HG03439 (cell line): ENCODE measurements at regions not wholly inside any gene's neighbourhood (a gene's known extent, or its start where the extent isn't known, plus 50 kb on each side); places are given as distances from the start of the nearest gene placed in this dataset.
"Not testable (repeated sequence)": the region's sequence is repeated elsewhere in the genome, so short reads cannot be mapped to it uniquely, and the experiment has no call there.

Experiments used
- ATAC-seq: cut with Tn5 transposase; IDR thresholded peaks from one replicate; pipeline ENCODE4 v1.9.1; 2021; ENCODE audit warnings: mild to moderate bottlenecking, moderate library complexity; ENCODE audit not compliant: unreplicated experiment

GRCh38 chr7:149569726-149570422 lies 72.3 kb upstream of the ZNF746 start:
- ATAC-seq, result no peak

GRCh38 chr7:149569025-149569725 lies 71.6 kb upstream of the ZNF746 start:
- no peak for ATAC-seq

- ATAC-seq, result no peak
Measured at GRCh38 chr7:149568218-149568617, 70.6 kb upstream of the ZNF746 start.

- ATAC-seq, result no peak
Measured at GRCh38 chr7:149566103-149566502, 68.5 kb upstream of the ZNF746 start.

- no peak for ATAC-seq
Measured at GRCh38 chr7:149565096-149565382, 67.4 kb upstream of the ZNF746 start.

GRCh38 chr7:149564340-149565095 lies 66.9 kb upstream of the ZNF746 start:
- no peak for ATAC-seq

- ATAC-seq, result no peak
Measured at GRCh38 chr7:149562602-149563001, 65.0 kb upstream of the ZNF746 start.

GRCh38 chr7:149561072-149561471 lies 63.5 kb upstream of the ZNF746 start:
- no peak for ATAC-seq

GRCh38 chr7:149559711-149560110 lies 62.1 kb upstream of the ZNF746 start:
- no peak for ATAC-seq

- no peak for ATAC-seq
Measured at GRCh38 chr7:149558149-149558861, 60.7 kb upstream of the ZNF746 start.

- ATAC-seq, result not testable (repeated sequence)
Measured at GRCh38 chr7:149556525-149556924, 58.9 kb upstream of the ZNF746 start.

- not testable (repeated sequence) for ATAC-seq
Measured at GRCh38 chr7:149554821-149555220, 57.2 kb upstream of the ZNF746 start.

- not testable (repeated sequence) for ATAC-seq
Measured at GRCh38 chr7:149553991-149554390, 56.4 kb upstream of the ZNF746 start.

- ATAC-seq, result no peak
Measured at GRCh38 chr7:149552799-149553198, 55.2 kb upstream of the ZNF746 start.
